ENCODE measurements at regions not wholly inside any gene's neighbourhood (a gene's known extent, or its start where the extent isn't known, plus 50 kb on each side); places are given as distances from the start of the nearest gene placed in this dataset.

DNA sequence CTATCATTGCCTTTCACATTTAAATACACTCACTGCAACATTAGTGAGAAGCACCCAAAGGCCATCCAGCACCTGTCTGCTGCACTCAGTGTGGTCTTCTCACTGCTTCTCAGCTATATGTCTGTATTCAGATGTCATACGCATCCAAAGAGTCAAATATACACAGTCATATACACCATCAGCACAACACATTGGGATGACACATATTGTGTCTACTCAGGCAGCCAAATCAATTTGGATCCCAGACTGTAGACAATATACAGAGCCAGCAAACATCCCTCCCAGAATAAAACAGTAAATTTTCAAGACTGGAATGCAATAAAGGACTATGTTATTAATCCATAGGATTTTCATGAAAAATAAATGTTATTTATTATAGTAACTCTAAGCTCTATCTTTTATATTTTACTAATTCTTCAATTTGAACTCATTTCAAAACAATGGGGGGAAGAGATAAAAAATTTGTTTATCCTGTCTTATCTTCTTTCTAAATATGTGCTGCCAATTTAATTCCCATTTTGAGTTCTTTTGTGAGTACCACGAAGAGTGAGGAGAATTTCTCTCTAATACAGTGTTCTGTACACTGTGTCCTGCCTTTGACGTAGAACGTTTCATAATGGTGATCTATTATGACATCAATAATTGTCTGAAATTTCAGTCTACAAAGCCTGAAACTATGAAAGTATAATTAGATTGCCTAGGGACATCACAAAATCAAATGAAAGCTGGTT is 602.2 kb upstream of the CXADR start:
- no peak for DNase-seq (ENCODE audit: low read depth)

DNA sequence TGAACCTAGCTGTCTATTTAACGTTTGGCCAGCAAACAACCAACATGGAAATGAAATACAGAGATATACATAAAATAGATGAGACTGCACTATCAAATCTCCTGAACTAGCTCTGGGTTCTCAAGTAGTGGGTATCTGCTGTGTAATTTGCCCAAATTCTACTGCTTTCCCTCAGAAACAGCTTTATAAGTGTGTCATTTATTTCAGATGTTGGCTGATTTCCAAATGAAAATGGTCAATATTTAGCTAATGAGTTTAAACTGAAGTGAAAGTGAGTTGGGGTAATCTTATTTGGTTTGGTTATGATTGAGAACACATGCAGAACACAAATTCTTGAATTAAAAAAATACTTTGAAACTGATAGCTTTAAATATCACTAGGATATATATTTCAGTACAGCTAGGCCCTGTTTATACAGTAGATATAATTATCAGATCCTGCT is 601.7 kb upstream of the CXADR start:
- DNase-seq (ENCODE audit: low read depth): no peak

DNA sequence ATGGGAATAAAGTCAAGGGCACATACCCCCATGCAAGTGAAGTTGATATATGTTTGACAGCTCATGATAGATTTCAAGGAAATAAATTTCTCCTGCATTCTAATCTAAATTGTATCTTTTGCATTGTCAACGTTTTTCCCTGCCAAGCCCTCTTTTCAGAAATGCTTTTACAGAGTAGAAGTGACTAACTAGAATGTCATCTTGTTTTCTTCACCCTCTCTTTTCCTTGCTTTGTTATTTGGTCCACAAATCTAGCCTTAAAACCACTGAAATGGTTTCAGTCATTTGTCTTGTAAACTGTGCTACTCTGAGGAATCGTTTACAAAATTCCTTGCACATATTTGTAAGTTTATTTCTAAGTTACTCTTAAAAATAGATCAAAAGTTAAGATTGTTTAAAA is 600.8 kb upstream of the CXADR start:
- DNase-seq (ENCODE audit: low read depth): peak; percentile 84

DNA sequence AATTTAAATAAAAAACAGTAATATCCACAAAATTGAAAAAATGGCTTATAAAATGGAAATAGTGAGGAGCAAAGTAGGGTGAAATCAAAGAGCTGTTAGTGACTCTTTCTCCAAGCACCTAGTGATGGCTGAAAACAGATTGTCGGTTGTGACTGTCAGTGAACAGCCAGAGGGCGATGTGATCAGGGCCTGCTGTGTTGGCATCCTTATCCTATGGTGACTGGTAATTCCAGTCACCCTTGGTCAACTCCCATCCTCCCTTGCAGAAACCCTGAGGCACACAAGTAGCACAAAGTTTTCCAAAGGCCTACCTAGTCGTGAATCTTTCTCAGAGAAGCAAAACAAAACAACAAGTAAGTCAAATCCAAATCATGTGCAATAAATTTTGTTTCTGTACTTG is 599.8 kb upstream of the CXADR start:
- peak; percentile 41 for DNase-seq (ENCODE audit: low read depth)

DNA sequence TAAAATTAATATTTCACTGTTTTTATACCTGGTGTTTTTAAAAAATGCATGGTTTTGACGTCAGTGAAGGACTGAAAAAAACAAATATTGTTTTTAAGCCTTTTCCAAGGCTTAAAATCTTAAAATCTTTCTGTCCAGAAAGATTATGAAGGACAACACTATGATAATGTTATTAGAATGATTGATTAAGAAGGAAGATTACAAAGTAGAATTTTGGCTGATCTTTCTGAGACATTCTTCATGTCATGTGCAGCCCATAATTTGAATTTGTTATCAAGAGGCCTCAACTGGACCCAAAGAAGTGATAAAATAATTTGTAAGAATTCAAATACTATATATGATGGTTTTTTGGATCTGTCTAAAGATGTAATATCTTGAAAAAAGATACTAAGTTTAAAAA is 584.4 kb upstream of the CXADR start:
- DNase-seq (ENCODE audit: low read depth): no peak

DNA sequence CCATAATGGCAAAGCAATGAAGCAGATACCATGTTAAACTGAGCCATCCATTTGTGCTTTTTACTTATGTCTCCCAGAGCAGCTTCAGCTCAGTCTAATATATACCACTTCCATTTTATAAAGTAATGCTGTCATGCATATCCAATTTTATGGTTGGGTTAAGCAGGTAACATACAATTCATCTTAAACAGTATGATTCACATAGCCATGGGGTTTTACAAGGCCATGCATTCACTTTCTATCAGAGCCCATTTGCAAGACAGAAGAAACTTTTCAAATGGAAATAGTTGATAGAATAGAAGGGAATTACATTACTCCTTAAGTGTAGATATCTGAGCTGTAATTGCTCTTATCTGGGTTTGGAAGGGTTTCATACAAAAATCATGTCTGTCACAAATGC is 580.5 kb upstream of the CXADR start:
- no peak for DNase-seq (ENCODE audit: low read depth)

DNA sequence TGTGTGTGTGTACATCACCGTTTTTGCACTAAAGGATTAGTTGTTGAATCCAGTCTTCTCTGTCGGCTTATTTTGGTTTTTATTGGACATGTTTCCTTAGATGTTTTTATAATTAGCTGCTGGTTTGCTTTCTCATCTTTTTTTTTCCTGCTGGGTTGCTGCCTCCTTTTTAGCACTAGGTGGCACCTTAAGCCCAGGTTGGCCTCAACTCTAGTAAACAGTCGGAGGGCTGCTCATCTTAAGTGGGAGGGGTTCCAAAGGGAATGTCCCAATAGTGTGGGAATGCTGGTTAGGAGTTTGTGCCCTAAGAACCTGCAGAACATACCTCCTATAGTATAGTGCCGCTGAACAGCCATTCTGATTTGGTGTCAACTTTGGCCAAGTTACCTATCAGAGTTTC is 570.1 kb upstream of the CXADR start:
- no peak for DNase-seq (ENCODE audit: low read depth)

DNA sequence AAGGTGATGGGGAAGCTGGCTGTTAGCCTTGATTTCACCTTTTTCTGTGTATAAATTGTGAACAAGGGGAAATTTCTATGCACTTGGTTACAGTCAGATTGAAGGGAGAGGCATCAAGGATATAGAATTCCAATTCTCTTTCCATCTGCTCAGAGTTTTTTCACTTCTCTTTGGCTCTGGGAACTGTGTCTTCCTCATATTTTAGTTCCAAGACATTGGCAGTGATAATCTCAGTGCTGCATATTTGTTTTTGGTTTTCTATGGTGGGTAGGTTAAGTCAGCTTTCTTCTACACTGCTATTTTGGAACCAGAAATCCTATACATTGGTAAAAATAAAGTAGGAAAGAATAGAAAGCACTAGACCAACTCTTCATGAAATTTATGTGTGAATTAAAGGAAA is 569.6 kb upstream of the CXADR start:
- no peak for DNase-seq (ENCODE audit: low read depth)

DNA sequence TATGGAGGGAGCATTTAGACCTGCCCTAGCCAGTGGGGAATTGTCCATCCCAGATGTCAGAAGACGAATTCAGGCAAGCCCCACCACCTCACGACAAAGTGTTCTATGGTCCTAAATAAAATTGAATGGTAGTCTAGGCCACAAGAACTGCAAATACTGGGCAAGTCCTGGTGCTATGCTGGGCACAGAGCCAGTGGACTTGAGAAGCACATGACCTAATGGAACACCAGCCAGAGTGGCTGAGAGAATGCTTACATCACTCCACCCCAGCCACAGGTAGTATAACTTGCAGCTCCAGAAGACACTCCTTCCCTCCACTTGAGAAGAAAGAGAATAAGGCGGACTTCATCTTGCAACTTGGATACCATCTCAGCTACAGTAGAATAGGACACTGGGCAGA is 567.3 kb upstream of the CXADR start:
- no peak for DNase-seq (ENCODE audit: low read depth)

DNA sequence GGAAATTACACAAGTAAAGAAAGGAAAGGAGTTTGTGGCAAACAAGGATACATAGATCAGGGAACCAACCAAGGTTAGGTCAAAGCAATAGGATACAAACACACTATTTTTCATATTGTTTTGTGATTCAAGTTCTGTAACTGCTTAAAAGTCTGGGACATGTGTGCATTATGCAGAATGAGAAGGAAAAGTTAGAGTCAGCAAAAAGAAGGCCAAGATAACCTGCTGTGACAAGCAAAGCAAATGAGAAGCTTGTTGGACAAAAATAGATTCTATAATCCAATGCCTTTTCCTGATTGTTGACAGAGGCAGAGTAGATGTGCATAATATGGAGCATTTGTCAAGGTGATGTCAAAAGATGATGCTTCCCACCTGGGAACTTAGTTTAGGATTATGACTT is 556.0 kb upstream of the CXADR start:
- no peak for DNase-seq (ENCODE audit: low read depth)

DNA sequence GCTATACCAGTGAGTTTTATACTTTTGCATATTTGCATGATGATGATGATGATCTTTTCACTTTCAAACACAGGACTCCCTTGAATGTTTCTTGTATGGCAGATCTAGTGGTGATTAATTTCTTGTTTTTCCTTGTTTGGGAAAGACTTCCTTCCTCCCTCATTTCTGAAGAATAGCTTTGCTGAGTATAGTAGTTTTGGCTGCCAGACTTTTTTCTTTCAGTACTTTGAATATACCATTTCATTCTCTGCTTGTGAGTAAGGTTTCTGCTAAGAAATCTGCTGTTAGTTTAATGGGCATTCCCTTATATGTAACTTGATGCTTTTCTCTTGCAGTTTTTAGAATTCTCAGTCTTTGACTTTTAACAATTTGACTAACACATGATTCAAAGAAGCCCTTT is 547.4 kb upstream of the CXADR start:
- DNase-seq (ENCODE audit: low read depth): no peak

DNA sequence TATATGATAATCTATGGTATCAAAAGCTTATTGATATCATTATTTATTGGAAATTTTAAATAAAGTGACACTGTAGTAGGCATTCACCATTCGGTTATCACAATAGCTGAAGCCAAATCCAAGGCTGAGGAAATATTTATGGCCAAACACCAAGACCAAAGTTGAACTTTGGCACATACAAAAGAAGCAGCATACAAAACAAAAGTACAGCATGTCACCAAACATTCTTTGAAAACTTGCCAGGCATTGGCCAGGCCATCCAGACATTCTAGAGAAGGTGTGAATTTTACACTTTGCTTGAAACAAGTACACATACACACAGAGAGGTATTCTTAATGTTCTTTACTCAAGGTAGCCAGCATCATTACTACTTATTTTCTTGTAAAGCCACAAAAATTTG is 544.4 kb upstream of the CXADR start:
- no peak for DNase-seq (ENCODE audit: low read depth)

DNA sequence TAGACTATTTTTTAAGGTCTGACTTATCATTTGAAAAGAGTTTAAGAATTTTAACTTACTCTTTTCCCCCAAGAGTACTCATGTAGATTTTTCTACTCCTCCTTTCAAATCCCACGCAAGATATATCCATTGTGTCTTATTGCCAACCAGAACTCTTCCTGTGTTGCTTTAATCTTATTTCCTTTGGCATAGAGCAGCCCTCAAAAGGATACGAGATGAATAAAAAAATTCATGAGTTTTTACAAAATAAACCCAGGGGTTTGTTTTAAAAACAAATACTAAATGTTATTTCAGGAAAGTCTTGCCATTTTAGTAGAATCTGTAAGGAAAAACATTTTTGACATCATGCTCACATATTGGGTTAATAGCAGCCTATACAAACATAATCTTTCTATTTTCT is 543.2 kb upstream of the CXADR start:
- DNase-seq (ENCODE audit: low read depth): no peak

DNA sequence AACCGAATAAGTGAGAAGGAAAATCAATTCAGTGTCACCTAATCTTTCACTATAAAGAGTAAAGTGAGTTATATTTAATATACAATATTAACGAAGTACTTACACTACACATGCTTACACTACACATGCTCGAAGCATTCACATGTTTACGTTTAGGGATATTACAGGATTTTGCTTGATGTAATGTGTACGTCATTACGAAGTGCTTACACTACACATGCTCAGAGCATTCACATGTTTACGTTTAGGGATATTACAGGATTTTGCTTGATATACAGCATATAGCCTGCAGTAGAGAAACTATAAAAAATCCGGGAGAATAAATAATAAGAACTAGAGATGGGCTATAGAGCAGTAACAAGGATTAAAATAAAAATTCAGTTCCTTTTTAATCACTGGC is 538.8 kb upstream of the CXADR start:
- no peak for DNase-seq (ENCODE audit: low read depth)

DNA sequence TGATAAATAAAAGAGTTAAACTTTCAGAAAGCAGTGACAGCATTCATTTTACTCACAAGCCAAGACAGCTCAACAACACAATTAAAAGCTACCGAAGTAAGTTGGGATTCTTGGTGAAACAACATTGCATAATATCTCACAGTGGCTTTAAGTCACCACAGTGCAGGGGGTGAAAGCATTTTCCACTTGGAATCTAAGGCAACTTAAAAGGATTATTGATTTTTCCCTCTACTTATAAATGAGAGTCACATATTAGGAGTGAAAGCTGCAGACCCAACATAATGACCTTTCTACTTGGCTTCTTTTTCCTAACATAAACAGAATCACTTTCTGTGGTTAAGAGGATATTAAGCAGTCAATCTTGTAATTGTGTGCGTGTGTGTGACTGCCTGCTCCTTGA is 536.6 kb upstream of the CXADR start:
- peak; percentile 7 for DNase-seq (ENCODE audit: low read depth)

DNA sequence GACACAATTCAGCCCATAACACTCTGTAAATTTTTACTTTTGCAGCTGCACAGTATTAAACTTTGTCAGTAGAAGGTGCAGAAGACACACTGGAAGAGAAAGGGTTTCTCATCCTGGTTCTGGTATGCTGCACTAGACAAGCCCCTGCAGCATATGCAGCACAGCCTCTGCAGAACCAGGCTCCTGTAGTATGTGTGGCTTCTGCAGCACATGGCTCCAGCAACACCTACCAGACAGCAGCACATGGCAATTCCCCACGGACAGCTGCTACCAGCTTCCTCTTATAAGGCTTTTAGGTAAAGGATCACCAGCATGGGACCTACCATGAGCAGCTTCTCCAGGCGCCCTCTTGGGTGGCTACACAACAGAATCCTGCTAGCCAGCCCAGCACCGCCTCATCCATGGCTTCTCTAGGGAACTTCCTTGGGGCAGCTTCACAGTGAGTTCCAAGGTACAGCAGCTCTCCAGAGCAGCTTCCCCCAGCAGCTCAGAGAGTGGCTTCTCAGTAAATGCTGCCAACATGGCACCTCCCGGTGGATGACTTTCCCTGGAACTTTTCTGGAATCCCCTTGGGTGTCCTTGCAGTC is 534.4 kb upstream of the CXADR start:
- no peak for DNase-seq (ENCODE audit: low read depth)

DNA sequence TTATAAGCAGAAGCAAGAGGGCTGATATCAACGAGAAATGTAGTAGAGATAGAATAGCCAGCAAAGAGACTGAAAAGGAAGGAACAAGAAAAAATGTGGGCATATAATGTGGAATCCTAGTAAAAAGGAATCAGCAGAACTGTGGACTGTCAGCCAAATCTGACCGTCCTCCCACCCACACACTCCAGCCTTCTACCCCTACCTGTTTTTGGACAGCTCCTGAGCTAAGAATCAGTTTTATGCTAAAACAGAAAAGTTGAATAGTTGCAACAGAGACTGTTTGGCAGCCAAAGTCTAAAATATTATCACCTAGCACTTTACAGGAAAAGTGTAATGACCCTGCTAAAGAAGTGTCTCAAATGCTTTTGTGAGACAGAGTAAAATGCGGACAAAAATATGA is 533.3 kb upstream of the CXADR start:
- DNase-seq (ENCODE audit: low read depth): no peak

DNA sequence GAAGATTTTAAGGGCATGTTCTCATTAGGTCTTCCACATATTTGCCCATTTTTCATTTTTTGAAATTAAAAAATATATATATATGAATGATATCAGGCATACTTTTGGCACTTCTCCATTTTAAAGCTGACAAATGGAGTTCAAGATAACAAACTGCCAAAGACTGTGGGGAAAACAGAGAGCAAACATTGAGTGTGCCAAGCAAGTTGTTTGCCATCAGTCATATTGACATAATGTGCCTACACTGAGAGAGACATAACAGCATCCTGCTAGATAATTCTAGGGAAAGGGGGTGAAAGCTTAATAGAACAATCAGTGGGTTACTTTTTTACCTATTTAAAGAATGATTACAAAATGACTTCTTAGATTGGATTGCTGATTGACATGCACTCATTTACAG is 529.4 kb upstream of the CXADR start:
- no peak for DNase-seq (ENCODE audit: low read depth)

DNA sequence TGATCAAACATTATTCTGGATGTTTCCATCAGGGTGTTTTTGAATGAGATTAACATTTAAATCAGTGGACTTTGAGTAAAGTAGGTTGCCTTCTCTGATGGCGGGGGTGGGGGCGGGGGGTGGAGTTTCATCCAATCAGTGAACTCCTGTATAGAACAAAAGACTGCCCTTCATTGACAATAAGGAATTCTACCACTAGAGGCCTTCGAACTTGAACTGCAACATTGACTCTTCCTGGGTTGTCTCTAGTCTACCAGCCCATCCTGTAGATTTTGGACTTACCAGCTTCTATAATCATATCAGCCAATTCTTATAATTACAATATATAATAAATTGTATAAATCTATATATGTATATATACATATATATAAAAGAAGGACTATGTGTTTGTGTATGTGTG is 520.4 kb upstream of the CXADR start:
- DNase-seq (ENCODE audit: low read depth): no peak

DNA sequence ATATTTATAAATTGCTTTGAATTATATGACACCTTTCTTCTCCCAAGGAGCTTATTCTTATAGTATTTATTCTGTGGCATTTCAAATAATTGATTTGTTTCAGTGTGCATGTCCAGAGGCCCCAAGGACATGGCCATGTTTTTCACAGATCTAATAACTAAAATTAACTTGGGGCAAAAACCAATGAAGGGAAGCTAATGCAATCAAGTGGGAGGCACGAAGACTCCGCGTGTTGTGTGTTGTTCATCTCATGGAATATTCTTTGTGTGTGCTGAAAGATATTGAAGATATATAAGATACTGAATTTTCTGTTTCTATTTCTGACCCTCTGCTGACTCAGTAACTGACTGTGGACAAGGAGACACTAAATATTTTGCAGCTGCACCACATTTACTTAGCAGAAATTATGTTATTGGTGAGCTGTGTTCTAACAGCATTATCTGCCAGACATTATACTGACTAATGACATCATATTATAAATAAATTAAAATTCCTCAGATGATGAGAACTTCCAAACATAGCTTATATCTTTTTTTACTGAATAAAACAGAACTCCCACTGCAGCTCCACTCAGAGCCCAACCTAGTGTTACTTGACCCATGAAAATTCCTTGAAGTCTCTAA is 519.3 kb upstream of the CXADR start:
- no peak for DNase-seq (ENCODE audit: low read depth)

DNA sequence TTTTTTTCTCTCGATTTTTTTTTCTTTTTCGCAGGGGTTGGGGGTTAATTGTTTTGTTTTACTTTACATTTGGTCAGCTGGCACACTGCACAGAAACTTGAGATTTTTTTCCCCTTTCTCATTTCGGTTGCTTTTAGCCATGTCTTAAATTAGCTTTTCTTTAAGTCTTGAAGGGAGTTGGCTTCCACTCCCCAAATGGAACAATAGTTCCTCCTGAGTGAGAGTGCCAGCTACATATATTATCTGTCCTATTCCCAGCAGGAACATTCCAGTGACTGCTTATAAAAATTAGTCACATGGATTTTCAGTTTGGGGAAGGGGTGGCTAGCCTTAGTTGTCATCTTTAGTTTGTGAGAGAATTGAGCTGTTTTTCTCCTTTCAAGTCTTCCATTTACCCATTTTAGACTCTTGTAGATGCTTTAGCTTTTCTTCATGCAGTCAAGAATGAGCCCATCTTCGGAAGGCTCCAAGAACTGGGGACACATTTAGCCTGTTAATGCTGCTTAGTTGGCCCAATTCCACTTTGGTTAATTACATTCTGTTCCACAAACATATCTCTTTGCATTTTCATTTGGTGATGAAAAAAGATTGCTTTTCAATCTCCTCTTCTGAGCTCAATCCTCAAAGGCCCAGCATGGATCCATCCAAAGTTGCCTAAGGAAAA is 510.1 kb upstream of the CXADR start:
- no peak for DNase-seq (ENCODE audit: low read depth)

DNA sequence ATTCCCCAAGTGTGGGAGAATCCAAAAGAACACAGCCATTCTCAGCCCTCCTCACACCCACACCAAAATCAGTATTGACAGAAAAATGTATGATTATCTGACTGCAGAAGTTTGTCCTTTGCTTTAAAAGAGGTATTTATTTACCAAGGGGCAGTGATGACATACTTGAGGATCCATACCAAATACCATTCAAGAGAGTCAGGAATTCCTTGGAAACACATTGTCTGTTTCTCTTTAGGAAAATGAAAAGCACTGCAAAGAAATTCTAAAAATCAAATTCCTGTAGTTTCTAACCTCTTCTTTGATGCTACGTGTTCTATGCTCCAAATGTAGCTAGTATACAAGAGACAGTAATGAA is 509.6 kb upstream of the CXADR start:
- peak; percentile 8 for DNase-seq (ENCODE audit: low read depth)

DNA sequence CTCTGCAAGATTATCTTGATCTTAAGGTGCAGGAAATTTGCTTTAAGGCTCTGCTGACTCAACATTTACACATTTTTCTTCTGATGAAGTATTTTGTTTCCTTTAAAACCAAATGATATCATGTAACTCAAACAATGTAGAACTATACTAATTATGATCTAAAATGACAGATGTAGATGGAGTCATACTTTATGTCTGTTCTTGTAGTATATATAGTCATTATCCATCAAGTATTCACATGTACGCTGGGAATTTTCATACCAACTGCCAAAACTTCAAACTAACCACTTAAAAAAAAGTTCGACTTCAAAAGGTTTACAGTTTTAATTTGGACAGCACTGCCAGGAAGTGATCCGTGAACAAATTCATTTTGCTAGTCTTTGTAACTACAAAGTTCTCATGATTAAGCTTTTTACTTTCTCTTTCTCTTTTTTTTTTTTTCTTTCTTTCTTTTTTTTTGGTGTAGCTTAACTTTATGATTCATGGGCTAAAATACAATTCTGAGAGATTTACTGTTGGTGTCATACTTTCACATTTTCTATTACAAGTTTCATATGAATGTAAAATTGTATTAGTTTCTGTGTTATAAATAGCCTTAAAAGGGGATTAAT is 509.0 kb upstream of the CXADR start:
- no peak for DNase-seq (ENCODE audit: low read depth)

Data from renal cortical epithelial cell (primary cell).